ENCODE measurements at regions not wholly inside any gene's neighbourhood (a gene's known extent, or its start where the extent isn't known, plus 50 kb on each side); places are given as distances from the start of the nearest gene placed in this dataset.

DNA sequence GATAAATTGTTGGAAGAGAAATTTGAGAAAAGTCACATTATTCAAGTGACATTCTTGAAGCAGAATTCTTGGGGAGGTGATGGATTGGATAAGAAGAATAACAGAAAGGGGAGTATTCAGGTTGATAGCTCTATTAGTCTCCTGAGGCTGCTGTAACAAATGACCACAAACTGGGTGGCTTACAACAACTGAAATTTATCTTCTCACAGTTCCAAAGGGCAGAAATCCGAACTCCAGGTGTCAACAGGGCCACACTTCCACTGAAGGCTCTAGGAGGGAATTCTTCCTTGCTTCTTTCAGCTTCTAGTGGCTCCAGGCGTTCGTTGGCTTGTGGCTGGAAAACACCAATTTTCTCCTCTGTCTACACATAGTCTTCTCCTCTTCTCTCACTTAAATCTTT lies 99.8 kb downstream of the TES start:
- peaks cover 0 to 15% (median 13%) of the 10 kb centered on the region in 4 donors for H3K4me1 ChIP-seq
- intact Hi-C loops (cut with DNase I) = no loop called here
- no peaks in the 10 kb centered on the region for H3K36me3 ChIP-seq
- no peaks in the 10 kb centered on the region for H3K9me3 ChIP-seq
- H3K4me3 ChIP-seq = no peak overlapping the region
- DNase-seq (ENCODE audit: extremely low spot score) = no peak
- H3K27me3 ChIP-seq = no peaks in the 10 kb centered on the region
- WGBS = 77% methylated on average over 3 of the region's 3 CpGs
- no peak overlapping the region for H3K27ac ChIP-seq (replicated peaks in 1 of 4)
- TF ChIP-seq, protein P1, sequence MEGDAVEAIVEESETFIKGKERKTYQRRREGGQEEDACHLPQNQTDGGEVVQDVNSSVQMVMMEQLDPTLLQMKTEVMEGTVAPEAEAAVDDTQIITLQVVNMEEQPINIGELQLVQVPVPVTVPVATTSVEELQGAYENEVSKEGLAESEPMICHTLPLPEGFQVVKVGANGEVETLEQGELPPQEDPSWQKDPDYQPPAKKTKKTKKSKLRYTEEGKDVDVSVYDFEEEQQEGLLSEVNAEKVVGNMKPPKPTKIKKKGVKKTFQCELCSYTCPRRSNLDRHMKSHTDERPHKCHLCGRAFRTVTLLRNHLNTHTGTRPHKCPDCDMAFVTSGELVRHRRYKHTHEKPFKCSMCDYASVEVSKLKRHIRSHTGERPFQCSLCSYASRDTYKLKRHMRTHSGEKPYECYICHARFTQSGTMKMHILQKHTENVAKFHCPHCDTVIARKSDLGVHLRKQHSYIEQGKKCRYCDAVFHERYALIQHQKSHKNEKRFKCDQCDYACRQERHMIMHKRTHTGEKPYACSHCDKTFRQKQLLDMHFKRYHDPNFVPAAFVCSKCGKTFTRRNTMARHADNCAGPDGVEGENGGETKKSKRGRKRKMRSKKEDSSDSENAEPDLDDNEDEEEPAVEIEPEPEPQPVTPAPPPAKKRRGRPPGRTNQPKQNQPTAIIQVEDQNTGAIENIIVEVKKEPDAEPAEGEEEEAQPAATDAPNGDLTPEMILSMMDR (IDR thresholded peaks at IDR 0.05) = no peak
- no peak for TF ChIP-seq EP300 (IDR thresholded peaks at IDR 0.05)
- TF ChIP-seq POLR2AphosphoS5 (IDR thresholded peaks at IDR 0.05) = no peak
- TF ChIP-seq POLR2A (IDR thresholded peaks at IDR 0.05; ENCODE audit: low read depth) = no peak

GRCh38 chr7:116311259-116311658 lies 100.9 kb downstream of the TES start:
- Histone ChIP-seq H3K4me1 (peaks cover 6 to 15% (median 14%) of the 10 kb centered on the region in 4 donors), H3K36me3 (no peaks in the 10 kb centered on the region), H3K27me3 (no peaks in the 10 kb centered on the region), H3K4me3 (no peak overlapping the region), H3K27ac (replicated peaks in 1 of 4) (no peak overlapping the region), H3K9me3 (no peaks in the 10 kb centered on the region)
- 90% methylated on average over 3 of the region's 3 CpGs for WGBS
- no peak for DNase-seq (ENCODE audit: extremely low spot score)
- TF ChIP-seq, protein P1 (IDR thresholded peaks at IDR 0.05) = no peak
- intact Hi-C loops (cut with DNase I) = no loop called here

- WGBS = 93% methylated on average over 3 of the region's 3 CpGs
- no peak overlapping the region for H3K4me3 ChIP-seq
- peaks cover 13 to 19% (median 18%) of the 10 kb centered on the region in 4 donors for H3K4me1 ChIP-seq
- H3K27me3 ChIP-seq = no peaks in the 10 kb centered on the region
- TF ChIP-seq, protein P1 (IDR thresholded peaks at IDR 0.05) = no peak
- TF ChIP-seq EP300 (IDR thresholded peaks at IDR 0.05) (no peak), POLR2A (IDR thresholded peaks at IDR 0.05; ENCODE audit: low read depth) (no peak), POLR2AphosphoS5 (IDR thresholded peaks at IDR 0.05) (no peak)
- no peaks in the 10 kb centered on the region for H3K9me3 ChIP-seq
- no peak overlapping the region for H3K27ac ChIP-seq (replicated peaks in 1 of 4)
- intact Hi-C loops (cut with DNase I) = no loop called here
- H3K36me3 ChIP-seq = no peaks in the 10 kb centered on the region
- DNase-seq (ENCODE audit: extremely low spot score) = no peak
Measured at GRCh38 chr7:116311816-116312471, 101.6 kb downstream of the TES start.

GRCh38 chr7:116315293-116315692 lies 105.0 kb downstream of the TES start:
- Histone ChIP-seq H3K9me3 (no peaks in the 10 kb centered on the region), H3K36me3 (no peaks in the 10 kb centered on the region), H3K4me3 (no peak overlapping the region), H3K27ac (replicated peaks in 1 of 4) (peak overlapping the region; percentile 74 to 80 (median 78)), H3K27me3 (no peaks in the 10 kb centered on the region), H3K4me1 (peaks cover 22 to 34% (median 32%) of the 10 kb centered on the region in 4 donors)
- WGBS = 49% methylated on average over 6 of the region's 6 CpGs
- TF ChIP-seq POLR2A (IDR thresholded peaks at IDR 0.05; ENCODE audit: low read depth) (no peak), POLR2AphosphoS5 (IDR thresholded peaks at IDR 0.05) (no peak), EP300 (IDR thresholded peaks at IDR 0.05) (no peak)
- TF ChIP-seq, protein P1 (IDR thresholded peaks at IDR 0.05) = no peak
- no peak for DNase-seq (ENCODE audit: extremely low spot score)
- intact Hi-C loops (cut with DNase I) = loop anchor here (5.0 kb wide), 2 partner anchors 43 to 122 kb away; no protein-coding TSS in a partner anchor

- WGBS = 86% methylated on average over 3 of the region's 3 CpGs
- no peaks in the 10 kb centered on the region for H3K27me3 ChIP-seq
- TF ChIP-seq, protein P1 (IDR thresholded peaks at IDR 0.05) = no peak
- no peak for TF ChIP-seq POLR2A (IDR thresholded peaks at IDR 0.05; ENCODE audit: low read depth)
- no peak for TF ChIP-seq EP300 (IDR thresholded peaks at IDR 0.05)
- peak overlapping the region; percentile 74 to 80 (median 78) for H3K27ac ChIP-seq (replicated peaks in 1 of 4)
- no peaks in the 10 kb centered on the region for H3K36me3 ChIP-seq
- peaks cover 22 to 34% (median 32%) of the 10 kb centered on the region in 4 donors for H3K4me1 ChIP-seq
- no peak for DNase-seq (ENCODE audit: extremely low spot score)
- H3K4me3 ChIP-seq = no peak overlapping the region
- intact Hi-C loops (cut with DNase I) = loop anchor here (5.0 kb wide), 2 partner anchors 44 to 121 kb away; no protein-coding TSS in a partner anchor
- H3K9me3 ChIP-seq = peaks cover 0 to 3% (median 0%) of the 10 kb centered on the region in 4 donors
Measured at GRCh38 chr7:116315803-116316202, 105.5 kb downstream of the TES start.

Data from esophagus muscularis mucosa (tissue), 4 donors.